HS-27A (cell line): ENCODE measurements at regions not wholly inside any gene's neighbourhood (a gene's known extent, or its start where the extent isn't known, plus 50 kb on each side); places are given as distances from the start of the nearest gene placed in this dataset.

Experiments used
- DNase-seq: peaks from one replicate; pipeline ENCODE4 v3.0.0-alpha.2; 2012; ENCODE audit warnings: low read depth, missing footprints

- no peak for DNase-seq
These were observed 1114.5 kb downstream of the RAPGEF2 start for GRCh38 chr4:160217352-160217751.

GRCh38 chr4:160224049-160224448 lies 1121.2 kb downstream of the RAPGEF2 start:
- DNase-seq, result no peak

GRCh38 chr4:160233141-160233540 lies 1130.3 kb downstream of the RAPGEF2 start:
- no peak for DNase-seq

GRCh38 chr4:160235285-160235684 lies 1132.4 kb downstream of the RAPGEF2 start:
- no peak for DNase-seq

GRCh38 chr4:160235771-160236170 lies 1132.9 kb downstream of the RAPGEF2 start:
- no peak for DNase-seq

- DNase-seq, result no peak
These were observed 1135.9 kb downstream of the RAPGEF2 start for GRCh38 chr4:160238790-160239189.

- DNase-seq, result no peak
These were observed 1144.3 kb downstream of the RAPGEF2 start for GRCh38 chr4:160247091-160247656.

GRCh38 chr4:160251522-160252170 lies 1148.8 kb downstream of the RAPGEF2 start:
- no peak for DNase-seq

GRCh38 chr4:160257318-160257717 lies 1154.4 kb downstream of the RAPGEF2 start:
- DNase-seq, result no peak

GRCh38 chr4:160265014-160265413 lies 1162.1 kb downstream of the RAPGEF2 start:
- DNase-seq, result no peak

GRCh38 chr4:160265836-160266235 lies 1163.0 kb downstream of the RAPGEF2 start:
- DNase-seq, result no peak

GRCh38 chr4:160276785-160277325 lies 1174.0 kb downstream of the RAPGEF2 start:
- no peak for DNase-seq

GRCh38 chr4:160283081-160283480 lies 1180.2 kb downstream of the RAPGEF2 start:
- DNase-seq, result no peak

- DNase-seq, result no peak
These were observed 1181.6 kb downstream of the RAPGEF2 start for GRCh38 chr4:160284516-160284915.

GRCh38 chr4:160286051-160286450 lies 1183.2 kb downstream of the RAPGEF2 start:
- no peak for DNase-seq

GRCh38 chr4:160296476-160296875 lies 1193.6 kb downstream of the RAPGEF2 start:
- no peak for DNase-seq

GRCh38 chr4:160299177-160299576 lies 1196.3 kb downstream of the RAPGEF2 start:
- no peak for DNase-seq

GRCh38 chr4:160299608-160300007 lies 1196.7 kb downstream of the RAPGEF2 start:
- no peak for DNase-seq

GRCh38 chr4:160316036-160316435 lies 1213.2 kb downstream of the RAPGEF2 start:
- no peak for DNase-seq

- no peak for DNase-seq
These were observed 1215.8 kb downstream of the RAPGEF2 start for GRCh38 chr4:160318567-160319220.

GRCh38 chr4:160319221-160319867 lies 1216.5 kb downstream of the RAPGEF2 start:
- DNase-seq, result no peak

GRCh38 chr4:160319868-160320260 lies 1217.0 kb downstream of the RAPGEF2 start:
- DNase-seq, result no peak

- DNase-seq, result no peak
These were observed 1223.2 kb downstream of the RAPGEF2 start for GRCh38 chr4:160326110-160326509.
